Activated CD4-positive, alpha-beta T cell treated with anti-CD3 and anti-CD28 coated beads for 4 hours (primary cell): ENCODE measurements at regions not wholly inside any gene's neighbourhood (a gene's known extent, or its start where the extent isn't known, plus 50 kb on each side); places are given as distances from the start of the nearest gene placed in this dataset.
"Not testable (repeated sequence)": the region's sequence is repeated elsewhere in the genome, so short reads cannot be mapped to it uniquely, and the experiment has no call there.

Experiments
- DNase-seq, 2 donors: peaks; one replicate each; pipeline ENCODE4 v3.0.0-alpha.2; 2020

DNA sequence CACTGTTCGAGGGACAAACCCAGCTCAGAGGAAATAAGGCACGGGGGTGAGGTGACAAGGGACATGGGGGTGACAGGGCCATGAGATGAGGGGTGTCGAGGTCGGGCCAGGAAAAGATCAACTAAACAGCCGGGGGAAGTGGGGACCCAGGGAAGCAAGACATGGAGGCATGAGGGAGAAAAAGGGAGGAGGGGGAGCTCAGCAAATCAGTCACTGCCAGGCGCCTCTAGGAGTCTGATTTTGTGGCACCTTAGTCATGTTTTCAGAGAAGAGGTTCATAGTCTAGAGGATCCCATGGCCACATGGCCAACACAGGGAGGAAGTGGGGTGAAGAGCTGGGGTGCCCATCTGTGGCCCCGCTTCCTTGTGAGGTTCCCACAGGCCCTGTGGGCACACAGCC lies 814.5 kb downstream of the KCNJ18 start:
- DNase-seq: no peak

DNA sequence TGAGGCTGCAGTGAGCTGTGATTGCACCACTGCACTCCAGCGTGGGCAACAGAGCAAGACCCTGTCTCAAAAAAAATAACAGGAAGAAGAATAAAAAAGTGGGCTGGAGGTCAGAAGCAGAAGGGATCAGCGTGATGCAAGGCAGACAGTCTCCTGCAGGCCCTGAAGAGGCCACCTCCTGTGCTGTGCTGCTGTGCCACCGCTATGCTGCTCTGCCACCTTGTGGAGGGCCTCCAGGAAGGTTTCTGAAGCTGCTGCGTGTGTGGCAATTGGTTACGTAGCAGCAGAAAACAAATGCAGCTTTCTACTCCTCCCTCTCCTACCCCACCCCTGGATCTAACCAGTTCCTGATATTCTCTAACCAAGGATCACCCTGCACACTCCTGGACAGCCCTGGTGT lies 815.5 kb downstream of the KCNJ18 start:
- DNase-seq: no peak

DNA sequence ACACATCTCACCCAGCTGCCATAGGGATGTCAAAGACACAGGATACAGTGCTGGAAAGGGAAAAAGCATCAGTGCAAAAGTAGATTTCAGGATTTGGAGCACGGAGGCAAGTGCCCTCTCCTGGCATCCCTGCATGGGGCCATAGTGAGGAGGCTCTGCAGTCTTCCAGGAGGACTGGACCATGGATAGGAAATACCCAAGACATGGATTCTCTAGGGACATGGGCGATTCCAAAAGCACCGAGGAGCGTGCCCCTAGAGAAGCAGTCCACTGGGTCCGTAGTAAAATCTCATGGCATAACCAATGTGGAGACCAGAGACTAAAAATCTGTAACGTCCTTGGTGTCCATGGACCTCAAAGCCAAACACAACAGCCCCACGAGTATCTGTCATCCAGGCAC lies 818.2 kb downstream of the KCNJ18 start:
- DNase-seq: no peak

DNA sequence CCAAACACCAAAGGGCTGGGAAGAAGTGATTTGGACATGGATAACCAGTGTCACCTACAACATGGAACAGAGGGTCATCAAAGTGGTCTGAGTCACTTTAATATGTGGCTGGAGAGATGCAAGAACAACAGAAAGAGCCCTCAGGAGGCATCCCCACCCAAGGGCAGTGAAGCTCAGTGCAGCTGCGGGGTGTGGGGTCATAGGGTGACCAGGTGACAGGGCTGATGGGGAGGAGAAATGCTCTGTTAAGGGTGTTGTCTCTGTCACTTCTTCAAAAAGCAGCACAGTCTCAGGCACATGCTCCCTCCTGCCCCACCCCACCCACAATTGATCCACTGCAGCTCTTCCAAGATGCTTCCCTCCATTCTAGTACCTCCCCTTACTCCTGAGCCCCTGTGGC lies 819.1 kb downstream of the KCNJ18 start:
- DNase-seq: no peak

DNA sequence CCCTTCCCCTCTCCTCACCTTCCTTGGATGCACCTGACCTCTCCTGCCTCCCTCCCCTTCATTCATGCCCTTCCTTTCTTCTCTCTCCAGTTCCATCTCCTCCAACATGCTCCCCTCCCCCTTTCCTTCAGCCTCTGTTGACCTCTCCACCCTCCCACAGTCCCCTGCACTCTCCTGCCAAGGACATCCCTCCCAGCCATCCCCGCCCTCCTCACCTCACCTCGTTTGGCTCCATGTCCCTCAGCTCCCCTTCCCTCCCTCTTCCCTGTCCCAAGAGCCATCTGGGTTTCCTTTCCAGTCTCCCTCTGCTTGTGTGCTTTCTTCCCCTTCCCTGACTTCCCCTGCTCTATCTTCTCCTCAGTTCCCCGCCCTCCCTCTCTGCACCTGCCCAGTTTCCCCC lies 819.7 kb downstream of the KCNJ18 start:
- DNase-seq: no peak

DNA sequence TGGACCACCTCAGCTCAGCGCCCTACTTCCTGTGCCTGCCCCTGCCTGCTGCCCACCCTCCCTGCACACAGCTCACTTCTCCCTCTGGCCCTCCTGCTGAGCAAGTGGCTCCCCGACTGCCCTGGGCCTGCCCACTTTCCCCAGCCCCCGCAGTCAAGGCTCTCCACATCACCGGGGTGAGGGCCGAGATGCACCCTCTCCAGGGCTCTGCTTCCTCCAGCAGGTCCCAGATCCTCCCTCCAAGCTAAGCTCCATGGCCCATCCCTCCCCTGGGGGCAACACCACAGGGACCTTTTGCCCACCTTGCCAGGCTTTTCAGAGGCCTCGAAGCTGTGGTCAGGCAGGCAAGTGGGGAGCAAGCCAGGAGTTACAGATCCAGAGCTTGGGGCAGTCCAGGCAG lies 820.2 kb downstream of the KCNJ18 start:
- DNase-seq: no peak

DNA sequence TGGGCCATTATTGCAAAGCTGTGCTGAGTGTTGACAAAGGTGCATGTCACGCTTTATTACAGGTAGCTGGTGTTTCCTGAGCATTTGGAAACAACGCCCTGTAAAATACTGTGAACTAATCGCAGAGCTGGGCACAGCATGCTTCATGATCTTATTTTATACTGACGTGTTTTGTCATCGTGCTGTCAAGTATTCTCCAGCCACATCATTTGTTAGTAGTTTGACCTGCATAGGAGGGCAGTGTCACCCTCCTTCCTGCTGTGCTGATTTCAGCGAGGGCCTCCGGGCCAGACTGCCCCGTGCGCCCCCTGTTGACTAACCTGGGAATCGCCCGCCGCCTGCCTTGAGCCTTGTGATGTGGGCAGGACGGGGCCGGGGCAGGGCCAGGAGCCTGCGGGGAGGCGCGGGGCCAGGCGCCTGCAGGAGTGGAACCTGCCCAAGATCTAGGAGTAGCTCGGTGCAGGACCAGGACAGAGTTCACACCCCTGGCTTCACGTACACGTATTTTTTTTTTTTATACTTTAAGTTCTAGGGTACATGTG lies 820.7 kb downstream of the KCNJ18 start:
- no peak for DNase-seq

DNA sequence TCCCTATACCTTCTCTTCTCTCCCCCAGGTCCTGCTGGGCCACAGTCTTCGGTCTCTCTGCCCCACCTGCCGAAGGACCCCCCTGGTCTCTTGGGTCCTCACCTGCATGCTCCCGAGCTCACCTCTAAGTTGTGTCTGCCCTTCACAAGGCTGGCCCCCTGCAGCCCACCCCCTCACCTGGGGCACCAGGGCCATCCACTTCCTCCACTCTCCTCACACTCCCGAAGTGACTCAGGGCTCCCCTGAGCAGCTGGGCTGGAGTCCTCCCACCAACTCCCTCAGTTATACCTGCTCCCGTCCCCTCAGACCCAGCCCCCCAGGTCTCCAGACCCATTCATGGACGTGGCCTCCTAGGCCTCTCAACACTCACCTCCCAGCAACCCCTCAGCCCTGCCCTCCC lies 822.0 kb downstream of the KCNJ18 start:
- no peak for DNase-seq

DNA sequence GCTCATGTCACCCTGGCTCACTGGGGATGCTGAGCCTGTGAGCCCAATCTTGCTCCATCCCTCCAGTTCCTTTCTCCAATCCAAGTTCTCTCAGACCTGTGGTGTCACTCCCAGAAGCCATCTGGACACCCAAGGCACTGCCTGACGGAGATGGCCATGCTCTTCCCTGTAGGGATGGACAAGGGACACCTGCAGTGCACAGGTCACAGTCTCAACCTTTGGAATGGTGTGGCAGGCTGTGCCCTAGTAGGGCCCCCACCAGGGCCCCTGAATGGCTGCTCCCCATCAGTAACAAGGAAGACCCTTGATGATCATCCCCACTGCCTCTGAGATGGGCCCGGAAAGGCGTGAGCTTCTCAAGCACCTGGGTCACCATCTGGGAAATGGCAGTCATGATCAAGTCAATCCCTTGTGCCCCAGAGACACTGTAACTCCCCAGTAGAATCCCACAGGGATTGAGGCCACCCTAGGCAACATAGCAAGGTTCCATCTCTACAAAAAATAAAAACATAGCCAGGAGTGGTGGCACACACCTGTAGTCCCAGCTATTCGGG lies 822.5 kb downstream of the KCNJ18 start:
- no peak for DNase-seq

DNA sequence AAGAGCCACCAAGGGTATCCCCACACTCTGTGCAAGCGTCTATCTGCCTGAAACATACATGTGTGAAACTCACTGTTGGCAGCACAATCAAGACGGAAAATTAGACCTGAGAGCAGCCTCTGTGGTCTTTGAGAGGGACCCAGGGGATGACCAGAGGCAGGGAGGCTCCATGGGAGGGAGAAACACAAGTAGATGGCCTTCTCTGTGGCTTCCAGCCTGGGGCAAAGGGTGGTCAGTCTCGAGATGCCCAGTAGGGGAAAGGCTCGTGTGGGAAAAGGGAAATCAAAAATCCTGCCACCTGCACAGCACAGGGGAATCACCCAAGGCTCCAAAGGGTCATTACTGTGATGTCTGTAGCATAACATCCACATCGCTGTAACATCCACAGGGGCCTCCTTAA lies 823.3 kb downstream of the KCNJ18 start:
- DNase-seq: no peak

DNA sequence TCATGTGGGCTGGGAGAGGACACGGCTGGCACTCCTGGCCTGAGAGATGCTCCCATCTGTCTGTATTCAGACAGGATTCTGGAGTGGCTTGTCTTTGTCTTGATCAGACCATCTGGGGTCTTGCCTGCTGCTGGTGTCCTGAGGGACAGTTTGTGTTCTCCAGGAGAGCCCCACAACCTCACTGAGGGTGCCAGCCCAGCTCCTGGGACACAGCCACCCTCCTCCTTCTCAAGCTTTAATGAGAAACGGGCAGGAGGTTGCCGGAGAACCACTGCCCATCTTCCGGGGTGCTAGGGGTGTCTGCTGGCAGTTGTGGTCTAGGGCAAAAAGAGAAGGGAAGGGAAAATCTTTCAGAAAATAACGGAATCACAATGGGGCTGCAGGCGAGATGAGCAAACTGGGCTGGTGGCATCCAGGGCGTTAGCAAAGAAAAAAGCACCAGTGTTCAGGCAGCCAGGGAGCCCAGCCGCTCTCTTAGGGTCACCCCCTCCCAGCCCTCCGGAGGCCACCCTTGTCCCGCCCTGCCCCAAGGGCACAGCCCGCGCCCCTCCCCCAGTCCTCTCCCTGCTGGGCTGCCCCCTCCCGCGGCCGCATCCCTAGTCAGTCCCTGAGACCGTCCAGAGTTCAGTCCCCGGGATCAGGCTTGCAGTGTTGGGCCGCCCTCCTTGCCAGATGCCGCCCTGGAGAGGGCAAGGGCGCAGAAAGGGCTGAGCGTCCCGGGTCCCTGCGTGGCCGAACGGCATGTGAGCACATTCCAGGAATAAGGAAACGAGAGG lies 824.7 kb downstream of the KCNJ18 start:
- no peak for DNase-seq

DNA sequence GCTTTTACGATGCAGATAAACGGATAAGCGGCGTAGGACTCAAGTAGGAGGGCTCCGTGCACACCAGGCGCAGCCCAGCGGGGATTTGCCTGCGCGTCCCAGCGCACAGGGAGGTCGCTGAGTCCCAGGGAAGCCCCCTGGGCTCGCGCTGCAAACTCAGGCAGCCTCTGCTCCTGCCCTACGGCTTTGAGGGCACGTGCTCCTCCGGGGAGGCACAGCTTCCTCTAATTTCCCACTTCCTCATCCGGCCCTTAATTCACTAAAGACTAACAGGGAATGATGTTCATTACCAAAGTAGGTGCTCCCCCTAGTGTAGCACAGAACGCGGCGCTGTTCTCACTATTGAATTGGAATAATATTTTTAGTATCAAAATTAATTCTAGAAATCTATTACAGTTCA lies 825.4 kb downstream of the KCNJ18 start:
- DNase-seq: no peak

DNA sequence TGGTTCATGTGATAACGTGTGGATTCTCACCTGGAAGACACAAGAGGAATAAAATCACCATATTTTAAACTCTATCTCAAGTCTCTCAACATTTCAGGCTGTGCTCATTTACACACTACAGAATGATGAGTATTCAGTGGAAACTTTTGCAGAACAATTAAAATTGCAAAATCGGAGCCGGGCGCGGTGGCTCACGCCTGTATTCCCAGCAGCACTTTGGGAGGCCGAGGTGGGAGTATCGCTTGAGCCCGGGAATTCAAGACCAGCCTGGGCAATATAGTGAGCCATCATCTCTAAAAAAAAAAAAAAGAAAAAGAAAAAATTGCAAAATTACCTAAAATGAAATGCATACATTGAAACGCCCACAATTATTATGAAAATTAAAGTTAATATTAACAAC lies 825.9 kb downstream of the KCNJ18 start:
- no peak for DNase-seq

DNA sequence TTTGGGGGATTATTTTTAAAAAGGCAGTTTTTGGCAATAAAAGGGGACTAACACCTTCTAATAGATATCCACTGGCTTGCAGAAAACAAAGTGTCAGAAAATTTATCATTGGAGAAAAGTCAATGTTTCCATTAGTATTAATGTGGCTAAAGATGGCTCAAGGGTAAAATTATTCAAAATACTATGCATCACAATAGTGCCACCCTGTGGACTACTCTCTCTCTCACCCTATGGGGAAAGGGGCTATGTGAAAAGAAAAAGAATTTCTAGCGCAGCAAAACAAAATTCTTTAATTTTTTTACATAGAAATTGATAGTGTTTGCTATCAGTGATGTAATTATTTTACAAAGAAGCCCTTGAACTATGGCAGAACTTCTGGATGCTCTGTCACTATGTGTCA lies 856.5 kb downstream of the KCNJ18 start:
- DNase-seq: not testable (repeated sequence)

DNA sequence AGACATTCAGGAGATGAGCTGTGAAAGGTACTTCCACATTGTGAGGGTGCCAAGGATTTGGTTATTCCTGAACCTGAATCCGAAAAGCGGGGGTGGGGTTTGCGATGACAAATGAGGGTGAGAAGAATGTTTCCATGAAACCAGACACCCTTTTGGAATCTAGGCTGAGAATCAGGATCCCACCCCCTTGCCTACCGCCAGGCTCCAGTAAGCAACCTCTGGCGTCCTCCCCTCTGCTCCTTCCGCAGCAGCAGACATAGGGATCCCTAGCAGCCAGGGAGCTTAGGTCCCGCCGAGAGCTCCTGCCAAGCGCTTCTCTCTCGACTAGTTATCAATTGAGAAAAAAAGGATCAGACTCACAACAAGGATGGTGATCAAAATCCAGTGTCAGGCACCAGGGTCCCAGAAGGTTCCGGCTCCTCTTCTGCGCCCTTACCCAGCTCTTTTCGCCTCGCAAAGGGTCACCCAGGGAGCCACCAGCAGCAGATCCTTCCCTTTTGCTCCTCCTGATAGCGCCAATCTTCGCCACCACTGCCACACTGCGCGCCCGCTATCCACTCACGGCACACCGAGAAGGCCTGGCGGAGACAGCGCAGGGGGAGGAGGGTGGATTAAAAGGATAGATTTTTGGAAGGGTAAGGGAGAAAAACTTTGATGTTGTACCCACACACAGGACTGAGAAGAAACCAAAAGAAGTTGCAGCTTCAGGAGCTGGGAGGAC lies 859.5 kb downstream of the KCNJ18 start:
- not testable (repeated sequence) for DNase-seq

DNA sequence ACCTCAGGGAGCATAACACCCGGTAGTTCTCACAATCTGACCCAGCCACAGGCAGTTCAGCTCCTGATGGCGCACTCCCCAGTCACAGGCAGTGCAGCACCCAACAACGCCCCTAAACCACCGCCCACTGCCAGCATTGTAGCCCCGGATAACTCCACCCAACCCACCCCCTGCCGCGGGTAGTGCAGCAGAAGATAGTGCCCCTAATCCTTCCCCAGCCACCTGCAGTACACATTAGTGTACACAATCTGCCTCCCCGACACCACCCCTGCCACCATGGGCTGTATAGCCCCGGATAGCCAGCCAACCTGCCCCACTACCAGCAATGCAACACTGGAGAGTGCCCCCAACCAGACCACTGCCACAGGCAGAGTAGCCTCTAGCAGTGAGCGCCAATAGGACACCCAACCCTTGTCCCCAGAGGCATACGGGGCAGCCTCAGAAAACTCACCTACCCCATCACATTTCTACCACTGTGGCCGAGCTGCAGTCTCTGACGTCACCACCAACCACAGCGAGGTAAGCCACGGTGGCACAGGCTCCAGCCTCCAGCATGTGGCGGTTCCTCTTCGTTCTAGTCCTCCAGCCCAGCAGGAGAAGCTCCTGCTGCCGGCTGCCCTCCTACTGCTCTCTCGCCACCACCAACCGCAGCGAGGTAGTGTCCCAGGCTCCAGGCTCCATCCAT lies 877.3 kb downstream of the KCNJ18 start:
- no peak for DNase-seq

DNA sequence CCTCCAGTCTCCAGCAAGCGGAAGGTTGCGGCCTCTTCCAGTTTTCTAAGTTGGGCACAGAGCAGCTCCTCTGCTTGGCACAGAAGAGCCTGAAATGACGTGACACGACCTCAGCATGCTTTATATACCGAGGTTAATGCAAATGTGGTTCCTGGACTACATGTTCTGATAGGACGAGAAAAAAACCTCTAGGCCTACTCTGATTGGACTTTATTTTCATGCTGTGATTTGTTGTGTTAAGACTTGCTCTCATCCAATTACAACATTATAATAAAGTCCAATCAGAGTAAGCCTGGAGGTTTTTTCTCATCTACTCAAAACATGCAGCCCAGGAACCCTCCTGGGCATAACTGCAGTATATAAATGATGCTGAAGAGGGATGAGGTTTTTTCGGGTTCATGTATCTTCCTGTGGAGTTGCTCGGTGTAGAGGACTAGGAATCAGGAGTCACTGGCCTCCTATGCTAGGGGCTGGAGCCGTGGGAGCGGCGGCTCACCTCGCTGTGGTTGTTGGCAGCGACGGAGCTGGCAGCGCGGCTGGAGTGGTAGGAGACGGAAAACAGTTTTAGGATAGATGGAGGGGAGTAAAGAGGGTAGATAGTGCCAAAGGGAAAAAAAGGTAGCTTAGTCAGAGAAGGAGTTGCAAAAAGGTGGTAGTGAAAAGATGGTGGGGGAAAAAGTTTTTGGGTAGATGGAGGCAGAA lies 878.0 kb downstream of the KCNJ18 start:
- DNase-seq: no peak

DNA sequence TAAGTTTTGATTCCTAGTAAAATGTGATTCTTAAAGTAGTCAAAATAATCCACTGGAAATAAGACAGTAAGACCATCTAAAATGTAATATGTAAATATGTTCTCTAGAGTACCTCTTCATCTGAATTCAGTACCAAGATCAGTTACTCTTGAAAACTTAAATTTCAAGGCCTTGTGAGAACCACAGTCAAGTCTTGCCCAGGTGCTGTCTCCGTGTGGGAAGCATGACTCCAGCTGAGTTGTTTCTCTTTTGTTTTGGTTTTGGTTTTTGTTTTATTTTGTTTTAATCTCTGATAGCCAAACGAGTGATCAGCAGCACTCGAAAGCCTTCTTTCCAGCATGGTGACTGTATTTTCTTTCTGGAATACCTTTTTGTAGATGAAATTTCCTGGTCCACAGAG lies 907.0 kb downstream of the KCNJ18 start:
- no peak for DNase-seq

DNA sequence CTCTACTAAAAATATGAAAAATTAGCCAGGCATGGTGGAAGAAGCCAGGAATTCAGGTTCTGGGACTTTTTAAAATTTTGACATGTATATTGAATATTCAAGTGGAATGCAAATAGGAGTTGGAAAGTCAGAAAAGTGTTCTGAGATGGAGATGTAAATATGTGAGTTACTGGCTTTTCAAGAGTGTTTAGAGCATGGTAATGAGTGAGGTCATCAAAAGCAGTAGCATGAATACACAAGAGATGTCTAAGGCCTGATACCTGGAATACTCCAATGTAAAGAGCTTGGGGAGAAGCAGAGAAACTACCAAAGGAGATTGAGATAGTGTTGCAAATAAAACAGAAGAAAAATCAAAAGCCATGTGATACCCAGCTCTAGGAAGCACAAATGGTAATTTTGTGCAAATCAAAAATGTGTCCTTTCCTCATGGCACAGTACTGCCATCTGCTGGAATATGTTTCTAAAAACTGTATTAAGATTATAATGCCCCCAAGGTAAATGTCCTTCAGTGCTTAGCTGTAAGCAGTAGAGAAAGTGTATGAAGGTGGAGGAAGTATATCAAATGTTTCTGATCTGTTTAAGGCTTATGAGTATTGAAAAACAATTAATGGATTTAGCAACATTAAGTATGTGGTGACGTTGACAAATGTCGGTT lies 908.4 kb downstream of the KCNJ18 start:
- DNase-seq: no peak
